HG03045 (cell line): ENCODE measurements at regions not wholly inside any gene's neighbourhood (a gene's known extent, or its start where the extent isn't known, plus 50 kb on each side); places are given as distances from the start of the nearest gene placed in this dataset.

Experiments
- ATAC-seq: cut with Tn5 transposase; IDR thresholded peaks from one replicate; pipeline ENCODE4 v1.9.1; 2021; ENCODE audit warnings: mild to moderate bottlenecking, moderate library complexity; ENCODE audit not compliant: unreplicated experiment

DNA sequence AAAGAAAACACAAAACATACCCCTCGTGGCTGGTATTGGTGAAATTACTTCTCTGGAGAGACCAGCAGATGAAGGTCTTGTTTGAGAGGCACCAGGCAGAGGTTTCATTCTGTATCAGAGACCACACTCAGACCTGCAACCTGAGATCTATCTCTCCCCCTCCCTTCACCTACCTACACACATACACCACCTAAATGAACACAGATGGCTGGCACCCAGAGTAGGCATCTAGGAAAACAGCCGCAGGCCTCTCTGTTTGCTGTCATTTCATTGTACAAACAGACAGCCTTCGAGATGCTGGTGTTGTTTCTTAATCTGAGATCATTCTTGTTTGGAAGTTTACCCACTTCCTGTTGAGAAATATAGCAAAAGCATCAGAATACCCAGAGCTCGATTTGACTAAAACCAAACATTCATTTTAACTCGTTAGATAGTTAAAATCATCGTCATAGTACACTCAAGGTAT is 173.9 kb upstream of the SLC25A13 start:
- ATAC-seq, result no peak

- ATAC-seq, result no peak
Measured at GRCh38 chr7:96486681-96487080, 164.8 kb upstream of the SLC25A13 start.

DNA sequence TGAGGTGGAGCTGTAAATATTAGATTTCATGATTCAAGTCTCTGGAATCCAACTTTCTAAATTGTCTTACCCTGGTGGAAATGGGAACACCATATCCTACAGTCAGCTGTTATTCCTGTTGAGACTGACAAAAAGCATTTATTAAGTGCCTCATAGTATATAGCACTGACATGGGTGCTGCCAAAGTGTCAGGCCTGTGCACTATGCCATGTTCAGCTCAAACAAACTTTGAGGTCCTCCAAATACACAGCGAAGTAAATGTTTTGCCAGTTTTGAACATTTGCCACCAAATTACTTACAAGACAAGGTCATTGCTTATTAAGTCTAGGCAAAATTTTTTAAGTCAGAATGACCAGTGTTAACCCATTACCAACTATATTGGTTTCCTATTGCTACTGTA is 162.9 kb upstream of the SLC25A13 start:
- ATAC-seq, result no peak

DNA sequence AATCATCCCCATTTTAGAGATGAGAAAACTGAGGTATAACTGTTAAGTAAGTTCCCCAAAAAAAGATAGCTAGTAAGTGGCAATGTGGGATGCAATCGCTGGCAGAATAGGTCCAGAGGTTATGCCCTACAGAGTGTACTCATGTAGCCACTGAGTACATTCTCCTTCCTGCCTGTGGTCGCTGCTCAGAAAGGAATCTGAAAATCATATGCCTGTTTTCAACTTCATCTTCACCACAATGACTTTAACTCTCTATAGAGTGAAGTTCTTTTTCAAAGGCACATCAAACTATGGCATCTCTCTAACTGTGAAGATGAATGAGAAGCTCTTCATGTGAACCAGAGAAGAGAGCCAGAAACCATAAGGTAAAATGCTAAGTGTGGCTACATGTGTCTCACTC is 162.2 kb upstream of the SLC25A13 start:
- no peak for ATAC-seq

DNA sequence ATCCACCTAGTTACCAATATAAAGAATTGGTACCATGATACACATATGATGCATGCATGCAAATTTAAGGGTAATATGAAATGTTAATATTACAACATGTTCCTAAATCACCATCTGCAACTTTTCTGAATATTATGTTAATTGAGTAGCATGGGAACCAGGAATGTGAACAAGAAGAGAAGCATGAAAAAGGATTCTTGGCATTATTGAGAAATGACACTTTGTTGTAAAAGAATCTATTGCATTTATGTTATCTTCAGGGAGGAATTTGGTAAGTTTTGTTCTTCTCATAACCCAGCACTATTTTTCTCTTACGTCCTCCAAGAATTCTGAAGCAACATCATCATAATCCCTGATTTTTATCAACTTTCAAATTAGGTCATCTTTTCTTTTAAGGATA is 159.9 kb upstream of the SLC25A13 start:
- ATAC-seq, result no peak

DNA sequence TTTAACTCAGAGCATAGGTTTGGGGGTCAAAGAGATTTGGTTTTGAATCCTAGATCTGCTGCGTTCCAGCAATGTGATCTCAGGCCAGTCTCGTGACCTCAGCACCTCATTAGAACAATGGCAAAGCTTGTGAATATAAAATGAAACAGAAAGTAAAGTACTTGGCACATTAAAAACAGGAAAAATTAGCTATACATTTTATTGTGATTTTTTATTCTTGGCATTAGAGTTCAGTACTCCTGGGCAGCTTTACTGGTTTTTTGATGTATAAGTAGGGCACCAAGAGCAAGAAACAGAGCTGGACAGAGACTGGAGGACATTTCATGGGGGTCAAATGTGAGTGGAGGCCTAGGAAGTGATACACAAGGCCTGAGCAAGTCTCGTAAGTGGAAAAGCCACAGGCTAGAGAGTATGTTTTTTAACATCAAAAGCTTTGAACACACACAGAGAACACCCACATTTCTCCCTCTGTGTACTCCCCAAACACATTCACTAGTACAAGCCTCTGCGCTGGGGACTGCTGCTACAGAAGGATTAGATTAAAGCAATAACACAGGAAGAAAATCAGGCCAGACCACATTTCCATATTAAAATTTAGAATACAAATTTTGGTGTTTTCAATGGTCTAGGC is 157.2 kb upstream of the SLC25A13 start:
- no peak for ATAC-seq

- ATAC-seq, result no peak
Measured at GRCh38 chr7:96471606-96472005, 149.7 kb upstream of the SLC25A13 start.

GRCh38 chr7:96452146-96452545 is 130.2 kb upstream of the SLC25A13 start:
- no peak for ATAC-seq

- ATAC-seq, result no peak
Measured at GRCh38 chr7:96449094-96449493, 127.2 kb upstream of the SLC25A13 start.

- no peak for ATAC-seq
Measured at GRCh38 chr7:96447109-96447645, 125.3 kb upstream of the SLC25A13 start.

DNA sequence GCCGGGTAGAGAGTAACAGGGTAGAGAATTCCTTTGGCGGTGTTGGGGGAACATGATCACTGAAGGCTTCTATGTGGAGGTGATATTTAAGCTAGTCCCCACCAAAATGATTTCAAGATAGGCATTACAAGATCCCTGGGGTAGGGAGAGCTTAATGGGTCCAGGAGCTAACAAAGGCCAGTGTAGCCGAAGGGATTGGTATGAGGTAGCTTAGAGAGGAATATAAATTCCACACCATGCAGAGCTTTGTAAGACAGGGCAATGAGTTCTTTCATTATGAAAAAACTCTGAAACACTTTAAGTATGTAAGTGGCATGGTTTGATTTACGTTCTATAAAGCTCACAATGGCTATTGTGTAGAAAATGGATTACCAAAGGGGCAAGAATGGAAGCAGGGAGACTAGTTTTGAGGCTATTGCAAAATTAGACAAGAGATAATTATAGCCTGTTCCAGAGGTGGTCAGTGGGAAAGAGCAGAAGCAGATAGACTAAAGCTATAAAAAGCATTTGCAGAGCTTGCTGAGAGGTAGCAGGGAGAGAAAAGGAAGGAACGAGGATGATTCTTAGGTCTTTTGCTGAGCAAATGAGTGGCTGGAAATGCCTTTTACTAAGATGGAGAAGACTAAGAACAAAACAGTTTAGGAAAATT is 119.7 kb upstream of the SLC25A13 start:
- ATAC-seq, result no peak

- no peak for ATAC-seq
Measured at GRCh38 chr7:96440328-96440727, 118.4 kb upstream of the SLC25A13 start.

GRCh38 chr7:96436880-96437279 is 115.0 kb upstream of the SLC25A13 start:
- no peak for ATAC-seq

- no peak for ATAC-seq
Measured at GRCh38 chr7:96430356-96430755, 108.5 kb upstream of the SLC25A13 start.

GRCh38 chr7:96427143-96427542 is 105.2 kb upstream of the SLC25A13 start:
- ATAC-seq, result no peak

DNA sequence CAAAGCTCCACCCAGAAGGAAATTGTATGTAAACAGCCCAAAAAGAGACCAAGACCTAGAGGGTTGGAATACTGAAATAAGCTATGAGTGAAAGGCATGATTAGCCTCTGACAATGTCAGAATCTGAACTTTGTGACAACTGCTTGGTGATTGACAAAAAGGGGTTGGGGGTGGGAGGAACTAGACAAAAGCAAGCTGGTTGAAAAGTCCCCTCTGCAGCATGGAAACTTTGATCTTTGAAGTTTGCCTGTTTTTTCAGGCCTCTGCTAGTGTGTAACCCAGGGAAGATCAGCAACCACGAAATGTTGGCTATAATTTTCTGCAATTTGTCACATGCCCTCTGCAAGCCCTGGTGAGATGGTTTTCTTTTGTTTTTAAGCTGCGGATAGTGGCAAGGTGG is 104.8 kb upstream of the SLC25A13 start:
- no peak for ATAC-seq

GRCh38 chr7:96426027-96426426 is 104.1 kb upstream of the SLC25A13 start:
- no peak for ATAC-seq

- no peak for ATAC-seq
Measured at GRCh38 chr7:96424411-96424810, 102.5 kb upstream of the SLC25A13 start.

DNA sequence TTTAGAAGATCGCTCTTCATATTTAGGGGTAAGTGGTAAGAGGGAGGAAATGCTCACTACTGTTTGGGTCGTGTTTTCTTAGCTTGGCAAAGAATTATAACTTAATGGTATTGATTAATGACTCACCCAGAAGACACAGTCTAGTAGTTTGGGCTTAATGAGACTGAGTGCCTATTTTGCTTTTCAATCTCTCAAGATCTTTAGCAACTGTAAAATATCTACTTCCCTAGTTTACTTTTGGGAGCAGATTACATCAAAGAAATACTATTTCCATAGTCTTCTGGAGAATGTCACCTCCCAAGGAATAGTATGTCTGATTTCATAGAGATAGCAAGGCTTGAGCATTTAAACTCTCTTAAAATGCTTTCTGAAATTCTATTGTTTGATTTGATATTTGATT is 100.5 kb upstream of the SLC25A13 start:
- no peak for ATAC-seq

DNA sequence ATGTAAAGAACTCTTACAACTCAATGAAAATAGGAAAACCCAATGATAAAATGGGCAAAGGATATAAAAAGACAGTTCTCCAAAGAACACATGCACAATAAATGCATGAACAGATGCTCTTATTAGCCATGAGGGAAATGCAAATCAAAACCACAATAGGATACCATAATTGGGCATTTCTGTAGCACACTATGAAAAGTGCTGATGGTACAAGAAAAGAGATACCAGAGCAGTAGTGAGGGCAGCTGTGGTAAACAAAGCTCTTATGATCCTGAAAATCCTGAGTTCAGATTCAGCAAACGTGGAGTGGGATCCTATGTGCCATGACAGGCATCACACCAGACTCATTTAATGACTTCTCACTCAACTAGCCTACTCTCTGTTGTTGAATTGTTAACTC is 96.7 kb upstream of the SLC25A13 start:
- no peak for ATAC-seq

- ATAC-seq, result no peak
Measured at GRCh38 chr7:96417784-96418183, 95.9 kb upstream of the SLC25A13 start.

GRCh38 chr7:96416599-96416998 is 94.7 kb upstream of the SLC25A13 start:
- no peak for ATAC-seq

GRCh38 chr7:96416116-96416515 is 94.2 kb upstream of the SLC25A13 start:
- ATAC-seq, result no peak
